WTC11 (cell line): ENCODE measurements at regions not wholly inside any gene's neighbourhood (a gene's known extent, or its start where the extent isn't known, plus 50 kb on each side); places are given as distances from the start of the nearest gene placed in this dataset.
A peak's percentile ranks its signal among the peaks of the same experiment; 100 is the strongest.

Experiments used
- ATAC-seq: fragments of 200-7000 bp; cut with Tn5 transposase; 2 replicates; pipeline ENCODE4 v1.10.0; 2021; ENCODE audit warnings: mild to moderate bottlenecking, moderate library complexity
- CTCF ChIA-PET: fragments of 300-600 bp; sonication (Branson Sonifier 250); formaldehyde crosslinking; loops from one replicate; lab custom pipeline; 2021; ENCODE audit warnings: antibody characterized with exemption; lab: Charles Lee
- POLR2A ChIA-PET: fragments of 350-600 bp; sonication (Branson Sonifier 250); formaldehyde crosslinking; loops from one replicate; lab custom pipeline; 2021; ENCODE audit warnings: antibody characterized with exemption; lab: Charles Lee
- DNase-seq: peaks from one replicate; pipeline ENCODE4 v3.0.0; 2021; ENCODE audit warnings: low spot score
- H3K27ac Mint-ChIP-seq: 2 replicates; pipeline ENCODE4 v1.8.0; 2021; ENCODE audit warnings: mixed read lengths
- H3K27me3 Mint-ChIP-seq: 2 replicates; pipeline ENCODE4 v1.8.0; 2021; ENCODE audit warnings: low read depth, mild to moderate bottlenecking, moderate library complexity, mixed read lengths
- H3K36me3 Mint-ChIP-seq: 2 replicates; pipeline ENCODE4 v1.8.0; 2021; ENCODE audit warnings: mixed read lengths
- H3K4me1 Mint-ChIP-seq: 2 replicates; pipeline ENCODE4 v1.8.0; 2022; ENCODE audit warnings: mixed read lengths
- H3K4me3 Mint-ChIP-seq: 2 replicates; pipeline ENCODE4 v1.8.0; 2021; ENCODE audit warnings: mild to moderate bottlenecking, moderate library complexity, mixed read lengths
- H3K9me3 Mint-ChIP-seq: 2 replicates; pipeline ENCODE4 v1.8.0; 2021; ENCODE audit warnings: mixed read lengths
- ATF1 ChIP-seq: sonication (generic); formaldehyde crosslinking; IDR thresholded peaks from 2 replicates; pipeline ENCODE4 v1.8.1; 2023; ENCODE audit warnings: mild to moderate bottlenecking, moderate library complexity, missing genetic modification reagents
- ESRRA ChIP-seq: sonication (generic); formaldehyde crosslinking; IDR thresholded peaks from 2 replicates; pipeline ENCODE4 v1.8.1; 2022; ENCODE audit warnings: mild to moderate bottlenecking, missing genetic modification reagents, borderline replicate concordance
- FOXK1 ChIP-seq: sonication (generic); formaldehyde crosslinking; IDR thresholded peaks from 2 replicates; pipeline ENCODE4 v1.8.0; 2022; ENCODE audit warnings: mild to moderate bottlenecking, moderate library complexity, missing genetic modification reagents
- IRF2 ChIP-seq: sonication (generic); formaldehyde crosslinking; IDR thresholded peaks from 2 replicates; pipeline ENCODE4 v1.8.0; 2022; ENCODE audit warnings: low read depth, missing genetic modification reagents, borderline replicate concordance
- KAT7 ChIP-seq: sonication (generic); formaldehyde crosslinking; IDR thresholded peaks from 2 replicates; pipeline ENCODE4 v1.8.1; 2023; ENCODE audit warnings: missing genetic modification reagents, mild to moderate bottlenecking, borderline replicate concordance
- MYBL2 ChIP-seq: sonication (generic); formaldehyde crosslinking; IDR thresholded peaks from 2 replicates; pipeline ENCODE4 v1.8.1; 2023; ENCODE audit warnings: mild to moderate bottlenecking, moderate library complexity, missing genetic modification reagents
- NFYB ChIP-seq: sonication (generic); formaldehyde crosslinking; conservative IDR thresholded peaks from 2 replicates; pipeline ENCODE4 v1.8.0; 2022; ENCODE audit warnings: low read depth, missing genetic modification reagents
- OVOL2 ChIP-seq: fragments of 250-450 bp; sonication (Bioruptor Pico); IDR thresholded peaks from 2 replicates; pipeline ENCODE4 v1.9.0; 2021; ENCODE audit warnings: mild to moderate bottlenecking, borderline replicate concordance
- PREB ChIP-seq: sonication (generic); formaldehyde crosslinking; IDR thresholded peaks from 2 replicates; pipeline ENCODE4 v1.8.1; 2022; ENCODE audit warnings: mild to moderate bottlenecking, missing genetic modification reagents, moderate library complexity, borderline replicate concordance
- RORB ChIP-seq: fragments of 250-450 bp; sonication (Bioruptor Pico); IDR thresholded peaks from 2 replicates; pipeline ENCODE4 v1.9.0; 2021; ENCODE audit warnings: mild to moderate bottlenecking
- SP1 ChIP-seq: sonication (generic); formaldehyde crosslinking; conservative IDR thresholded peaks from 2 replicates; pipeline ENCODE4 v1.8.1; 2022; ENCODE audit warnings: missing genetic modification reagents
- TCF7 ChIP-seq: sonication (generic); formaldehyde crosslinking; IDR thresholded peaks from 2 replicates; pipeline ENCODE4 v1.8.0; 2022; ENCODE audit warnings: mild to moderate bottlenecking, low read depth, missing genetic modification reagents, moderate library complexity
- ZMAT4 ChIP-seq: fragments of 250-450 bp; sonication (Bioruptor Pico); IDR thresholded peaks from 2 replicates; pipeline ENCODE4 v1.9.0; 2021; ENCODE audit warnings: mild to moderate bottlenecking
- ZNF219 ChIP-seq: sonication (generic); formaldehyde crosslinking; IDR thresholded peaks from 2 replicates; pipeline ENCODE4 v1.8.0; 2023; ENCODE audit warnings: missing genetic modification reagents, mild to moderate bottlenecking, borderline replicate concordance
- ZNF281 ChIP-seq: sonication (generic); formaldehyde crosslinking; IDR thresholded peaks from 2 replicates; pipeline ENCODE4 v1.8.0; 2023; ENCODE audit warnings: mild to moderate bottlenecking, missing genetic modification reagents
- ZNF425 ChIP-seq: fragments of 250-450 bp; sonication (Bioruptor Pico); conservative IDR thresholded peaks from 2 replicates; pipeline ENCODE4 v1.9.0; 2021; ENCODE audit warnings: mild to moderate bottlenecking
- ZNF671 ChIP-seq: fragments of 250-450 bp; sonication (Bioruptor Pico); IDR thresholded peaks from 2 replicates; pipeline ENCODE4 v1.8.0; 2021; ENCODE audit warnings: mild to moderate bottlenecking
- ZSCAN18 ChIP-seq: fragments of 250-450 bp; sonication (Bioruptor Pico); IDR thresholded peaks from 2 replicates; pipeline ENCODE4 v2.1.2; 2022; ENCODE audit warnings: mild to moderate bottlenecking, moderate library complexity

GRCh38 chr18:60027397-60027796, 127.6 kb downstream of the PMAIP1 start (continued):
- TF ChIP-seq ZNF281 (CRISPR knock-in tag) = no peak
- TF ChIP-seq FOXK1 (CRISPR knock-in tag) = no peak
- no peak for TF ChIP-seq KAT7 (CRISPR knock-in tag)

- DNase-seq = no peak
- peaks cover 16% of the 10 kb centered on the region for H3K4me1 Mint-ChIP-seq
- H3K4me3 Mint-ChIP-seq = no peak overlapping the region
- H3K27ac Mint-ChIP-seq = peak overlapping the region; percentile 83; the same call in 1 of the 2 replicates
- no peak for ATAC-seq
- no peaks in the 10 kb centered on the region for H3K9me3 Mint-ChIP-seq
- H3K27me3 Mint-ChIP-seq = no peaks in the 10 kb centered on the region
- no peaks in the 10 kb centered on the region for H3K36me3 Mint-ChIP-seq
- TF ChIP-seq ATF1 (CRISPR knock-in tag) = no peak
- TF ChIP-seq ZNF671 (CRISPR knock-in tag) = no peak
- no peak for TF ChIP-seq ESRRA (CRISPR knock-in tag)
- TF ChIP-seq SP1 (CRISPR knock-in tag) = no peak
- TF ChIP-seq ZNF425 (CRISPR knock-in tag) = no peak
- no peak for TF ChIP-seq ZMAT4
- POLR2A ChIA-PET = no interaction called here
- CTCF ChIA-PET = no interaction called here
Observed at GRCh38 chr18:60024857-60025256, 125.1 kb downstream of the PMAIP1 start.

- TF ChIP-seq MYBL2 (CRISPR knock-in tag) = no peak
- TF ChIP-seq IRF2 (CRISPR knock-in tag) = no peak
- no peak for TF ChIP-seq RORB
- TF ChIP-seq NFYB (CRISPR knock-in tag) = no peak
- no peak for TF ChIP-seq OVOL2 (CRISPR knock-in tag)
- TF ChIP-seq PREB (CRISPR knock-in tag) = no peak
- no peak for TF ChIP-seq ZNF219 (CRISPR knock-in tag)
- no peak for TF ChIP-seq ZSCAN18 (CRISPR knock-in tag)
- TF ChIP-seq TCF7 (CRISPR knock-in tag) = no peak
- Mint-ChIP-seq H3K27ac (no peak overlapping the region), H3K4me3 (no peak overlapping the region), H3K27me3 (no peaks in the 10 kb centered on the region), H3K36me3 (no peaks in the 10 kb centered on the region), H3K4me1 (peaks cover 21% of the 10 kb centered on the region), H3K9me3 (no peaks in the 10 kb centered on the region)
- CTCF ChIA-PET = no interaction called here
- POLR2A ChIA-PET = no interaction called here
- DNase-seq (no peak), ATAC-seq (no peak)
Observed at GRCh38 chr18:60024345-60024744, 124.5 kb downstream of the PMAIP1 start.
